ENCODE measurements at regions not wholly inside any gene's neighbourhood (a gene's known extent, or its start where the extent isn't known, plus 50 kb on each side); places are given as distances from the start of the nearest gene placed in this dataset.

DNA sequence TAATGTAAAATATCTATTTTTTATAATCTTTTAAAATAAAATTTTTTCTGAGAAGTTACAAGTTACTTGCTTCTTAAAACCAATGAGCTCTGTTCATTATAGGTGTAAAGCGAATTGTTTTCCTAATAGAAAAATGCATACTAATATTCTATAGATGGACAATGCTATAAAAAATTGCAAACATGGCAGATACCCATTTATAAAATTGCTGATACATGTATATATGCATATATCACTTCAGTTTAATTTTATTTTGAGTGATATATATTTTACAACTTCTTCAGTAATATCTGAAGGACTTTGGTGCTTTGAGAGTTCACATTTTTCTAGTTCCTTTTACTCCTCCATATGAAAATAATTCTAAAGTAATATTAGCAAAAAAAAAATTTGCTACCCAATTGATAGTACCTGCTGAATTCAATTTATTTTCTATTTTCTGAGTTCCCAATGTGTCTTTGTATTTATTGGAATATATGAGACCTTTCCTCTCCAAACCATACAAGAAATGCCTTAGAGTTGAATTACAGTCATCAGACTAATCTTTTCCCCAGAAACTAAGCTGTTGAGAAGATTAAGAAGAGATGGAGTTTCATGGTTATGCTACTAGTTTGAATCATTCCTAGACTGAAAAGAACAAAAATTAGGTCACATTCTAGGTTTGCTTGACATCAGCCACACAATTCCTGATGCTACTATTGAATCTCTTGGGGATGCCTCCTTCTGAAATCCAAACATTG is 1937.5 kb upstream of the SEL1L start:
- TF ChIP-seq SP1 (CRISPR knock-in tag; conservative IDR thresholded peaks at IDR 0.05) = no peak
- TF ChIP-seq, protein P1, sequence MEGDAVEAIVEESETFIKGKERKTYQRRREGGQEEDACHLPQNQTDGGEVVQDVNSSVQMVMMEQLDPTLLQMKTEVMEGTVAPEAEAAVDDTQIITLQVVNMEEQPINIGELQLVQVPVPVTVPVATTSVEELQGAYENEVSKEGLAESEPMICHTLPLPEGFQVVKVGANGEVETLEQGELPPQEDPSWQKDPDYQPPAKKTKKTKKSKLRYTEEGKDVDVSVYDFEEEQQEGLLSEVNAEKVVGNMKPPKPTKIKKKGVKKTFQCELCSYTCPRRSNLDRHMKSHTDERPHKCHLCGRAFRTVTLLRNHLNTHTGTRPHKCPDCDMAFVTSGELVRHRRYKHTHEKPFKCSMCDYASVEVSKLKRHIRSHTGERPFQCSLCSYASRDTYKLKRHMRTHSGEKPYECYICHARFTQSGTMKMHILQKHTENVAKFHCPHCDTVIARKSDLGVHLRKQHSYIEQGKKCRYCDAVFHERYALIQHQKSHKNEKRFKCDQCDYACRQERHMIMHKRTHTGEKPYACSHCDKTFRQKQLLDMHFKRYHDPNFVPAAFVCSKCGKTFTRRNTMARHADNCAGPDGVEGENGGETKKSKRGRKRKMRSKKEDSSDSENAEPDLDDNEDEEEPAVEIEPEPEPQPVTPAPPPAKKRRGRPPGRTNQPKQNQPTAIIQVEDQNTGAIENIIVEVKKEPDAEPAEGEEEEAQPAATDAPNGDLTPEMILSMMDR (IDR thresholded peaks at IDR 0.05) = no peak
- TF ChIP-seq, protein P2, sequence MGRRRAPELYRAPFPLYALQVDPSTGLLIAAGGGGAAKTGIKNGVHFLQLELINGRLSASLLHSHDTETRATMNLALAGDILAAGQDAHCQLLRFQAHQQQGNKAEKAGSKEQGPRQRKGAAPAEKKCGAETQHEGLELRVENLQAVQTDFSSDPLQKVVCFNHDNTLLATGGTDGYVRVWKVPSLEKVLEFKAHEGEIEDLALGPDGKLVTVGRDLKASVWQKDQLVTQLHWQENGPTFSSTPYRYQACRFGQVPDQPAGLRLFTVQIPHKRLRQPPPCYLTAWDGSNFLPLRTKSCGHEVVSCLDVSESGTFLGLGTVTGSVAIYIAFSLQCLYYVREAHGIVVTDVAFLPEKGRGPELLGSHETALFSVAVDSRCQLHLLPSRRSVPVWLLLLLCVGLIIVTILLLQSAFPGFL (CRISPR knock-in tag; IDR thresholded peaks at IDR 0.05; ENCODE audit: borderline replicate concordance) = no peak
- TF ChIP-seq NFYB (CRISPR knock-in tag; conservative IDR thresholded peaks at IDR 0.05; ENCODE audit: low read depth) = no peak
- TF ChIP-seq, protein P3, sequence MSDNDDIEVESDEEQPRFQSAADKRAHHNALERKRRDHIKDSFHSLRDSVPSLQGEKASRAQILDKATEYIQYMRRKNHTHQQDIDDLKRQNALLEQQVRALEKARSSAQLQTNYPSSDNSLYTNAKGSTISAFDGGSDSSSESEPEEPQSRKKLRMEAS (CRISPR knock-in tag; IDR thresholded peaks at IDR 0.05) = no peak
- TF ChIP-seq TP53 (CRISPR knock-in tag; IDR thresholded peaks at IDR 0.05) = no peak
- TF ChIP-seq, protein P4, sequence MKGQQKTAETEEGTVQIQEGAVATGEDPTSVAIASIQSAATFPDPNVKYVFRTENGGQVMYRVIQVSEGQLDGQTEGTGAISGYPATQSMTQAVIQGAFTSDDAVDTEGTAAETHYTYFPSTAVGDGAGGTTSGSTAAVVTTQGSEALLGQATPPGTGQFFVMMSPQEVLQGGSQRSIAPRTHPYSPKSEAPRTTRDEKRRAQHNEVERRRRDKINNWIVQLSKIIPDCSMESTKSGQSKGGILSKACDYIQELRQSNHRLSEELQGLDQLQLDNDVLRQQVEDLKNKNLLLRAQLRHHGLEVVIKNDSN (CRISPR knock-in tag; IDR thresholded peaks at IDR 0.05) = no peak
- no peak for TF ChIP-seq ZNF219 (CRISPR knock-in tag; IDR thresholded peaks at IDR 0.05; ENCODE audit: borderline replicate concordance)

Data from WTC11 (cell line).